8988T (cell line): ENCODE measurements at regions not wholly inside any gene's neighbourhood (a gene's known extent, or its start where the extent isn't known, plus 50 kb on each side); places are given as distances from the start of the nearest gene placed in this dataset.
"Not testable (repeated sequence)": the region's sequence is repeated elsewhere in the genome, so short reads cannot be mapped to it uniquely, and the experiment has no call there.

Experiments
- DNase-seq: peaks from one replicate; pipeline ENCODE4 v3.0.0; 2011

DNA sequence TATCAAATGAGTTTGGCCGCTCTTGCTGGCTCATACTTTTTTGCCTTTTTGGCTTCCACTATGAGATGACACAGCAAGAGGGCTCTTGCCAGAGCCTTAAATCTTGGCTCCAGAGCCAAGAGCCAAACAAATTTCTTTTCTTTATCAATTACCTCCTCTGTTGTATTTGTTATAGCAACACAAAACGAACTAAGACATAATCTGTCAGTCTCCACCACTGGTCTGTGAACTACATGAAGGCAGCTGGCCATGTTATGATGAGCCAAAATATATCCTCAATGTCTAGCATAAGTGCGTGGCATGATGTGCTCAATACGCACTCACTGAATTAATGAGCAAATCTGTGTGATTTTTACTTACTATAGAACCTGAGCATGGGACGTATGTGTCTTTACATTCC is 220.0 kb upstream of the ZNF217 start:
- DNase-seq, result no peak

DNA sequence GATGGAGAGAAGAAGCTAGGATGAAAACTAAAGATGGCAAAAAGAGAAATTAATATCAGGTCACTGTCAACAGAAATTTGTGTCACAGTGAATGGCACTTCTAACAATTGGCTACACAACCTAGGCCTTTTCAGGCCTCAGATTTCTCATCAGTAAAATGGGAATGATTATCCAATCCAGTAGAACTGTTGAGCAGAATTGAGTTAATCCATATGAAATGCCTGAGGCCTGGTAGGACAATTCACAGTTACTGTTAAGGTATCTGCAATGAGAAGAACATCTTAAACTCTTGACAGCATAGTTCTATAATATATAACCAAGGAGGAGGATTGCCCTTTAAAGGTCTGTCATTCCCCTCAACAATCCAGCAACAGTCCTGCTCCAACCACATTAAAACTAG is 217.9 kb upstream of the ZNF217 start:
- no peak for DNase-seq

GRCh38 chr20:53810661-53811355 is 217.2 kb upstream of the ZNF217 start:
- DNase-seq, result no peak

GRCh38 chr20:53809728-53810365 is 216.2 kb upstream of the ZNF217 start:
- DNase-seq, result no peak

DNA sequence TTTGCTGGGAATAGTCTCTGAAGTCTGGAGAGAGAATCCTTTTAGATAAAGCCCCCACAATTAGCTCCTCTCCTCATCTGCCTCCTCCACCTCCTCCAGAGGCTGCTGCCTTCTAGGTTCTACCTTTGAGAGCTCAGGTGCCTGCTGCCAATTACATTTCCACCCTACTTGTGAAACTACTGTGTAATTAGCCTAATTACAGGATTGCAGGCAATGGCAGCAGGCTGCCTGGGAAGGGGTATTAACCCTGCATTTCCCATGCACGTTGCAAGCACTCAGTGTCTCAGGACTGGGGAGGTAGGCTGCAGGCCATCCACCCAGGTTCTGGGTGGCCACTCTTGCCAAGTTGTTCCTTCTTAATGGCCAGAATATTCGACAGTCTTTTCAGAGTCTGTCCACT is 215.6 kb upstream of the ZNF217 start:
- no peak for DNase-seq

GRCh38 chr20:53808733-53809132 is 215.1 kb upstream of the ZNF217 start:
- no peak for DNase-seq

DNA sequence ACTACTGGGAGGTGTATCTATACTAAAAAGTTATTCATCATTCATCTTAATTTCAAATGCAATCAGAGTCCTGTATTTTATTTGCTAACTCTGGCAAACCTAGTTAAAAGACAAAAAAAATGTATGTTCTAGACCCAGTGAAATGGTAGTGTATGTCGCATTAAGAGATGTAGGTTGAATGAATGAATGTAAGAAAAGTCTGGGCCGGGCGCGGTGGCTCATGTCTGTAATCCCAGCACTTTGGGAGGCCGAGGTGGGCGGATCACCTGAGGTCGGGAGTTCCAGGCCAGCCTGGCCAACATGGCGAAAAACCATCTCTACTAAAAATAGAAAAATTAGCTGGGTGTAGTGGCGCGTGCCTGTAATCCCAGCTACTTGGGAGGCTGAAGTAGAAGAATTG is 214.7 kb upstream of the ZNF217 start:
- DNase-seq, result not testable (repeated sequence)

DNA sequence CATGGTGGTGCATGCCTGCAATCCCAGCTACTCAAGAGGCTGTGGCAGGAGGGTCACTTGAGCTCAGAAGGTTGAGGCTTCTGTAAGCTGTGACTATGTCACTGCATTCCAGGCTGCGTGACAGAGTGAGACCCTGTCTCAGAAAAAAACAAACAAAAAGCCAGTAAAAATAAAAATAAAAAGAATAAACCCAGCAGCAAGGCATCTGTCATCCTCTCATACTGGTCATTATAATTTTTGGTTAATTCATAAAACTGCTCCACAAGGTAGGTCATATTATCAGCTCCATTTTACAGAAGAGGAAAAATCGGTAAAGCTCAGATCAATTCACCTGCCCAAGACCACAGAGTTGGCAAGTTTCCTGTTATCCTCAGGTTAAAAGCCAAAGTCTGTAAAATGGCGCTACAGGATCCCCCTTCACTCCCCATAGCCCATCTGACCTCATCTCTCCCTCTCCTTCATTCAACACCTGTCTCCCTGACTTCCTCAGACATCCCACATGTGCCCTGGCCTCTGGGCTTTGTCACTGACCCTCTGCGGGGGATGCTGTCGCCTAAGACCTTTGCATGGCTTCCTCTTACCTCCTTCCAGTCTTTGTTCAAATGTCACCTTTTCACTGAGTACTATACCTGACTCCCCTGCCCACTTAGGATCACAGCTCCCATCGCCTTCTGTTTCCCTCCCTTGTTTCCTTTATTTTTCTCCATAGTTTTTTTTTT is 213.2 kb upstream of the ZNF217 start:
- DNase-seq, result no peak

GRCh38 chr20:53805895-53806384 is 212.3 kb upstream of the ZNF217 start:
- peak; percentile 51 for DNase-seq

- DNase-seq, result no peak
These were observed 211.6 kb upstream of the ZNF217 start for GRCh38 chr20:53804920-53805894.

DNA sequence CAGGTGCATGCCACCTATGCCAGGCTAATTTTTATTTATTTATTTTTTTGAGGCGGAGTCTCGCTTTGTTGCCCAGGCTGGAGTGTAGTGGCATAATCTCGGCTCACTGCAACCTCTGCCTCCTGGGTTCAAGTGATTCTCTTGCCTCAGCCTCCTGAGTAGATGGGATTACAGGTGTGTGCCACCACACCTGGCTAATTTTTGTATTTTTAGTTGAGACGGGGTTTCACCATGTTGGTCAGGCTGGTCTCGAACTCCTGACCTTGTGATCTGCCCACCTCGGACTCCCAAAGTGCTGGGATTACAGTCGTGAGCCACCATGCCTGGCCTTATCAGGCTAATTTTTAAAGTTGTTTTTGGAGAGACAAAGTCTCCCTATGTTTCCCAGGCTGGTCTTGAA is 210.7 kb upstream of the ZNF217 start:
- DNase-seq, result not testable (repeated sequence)

DNA sequence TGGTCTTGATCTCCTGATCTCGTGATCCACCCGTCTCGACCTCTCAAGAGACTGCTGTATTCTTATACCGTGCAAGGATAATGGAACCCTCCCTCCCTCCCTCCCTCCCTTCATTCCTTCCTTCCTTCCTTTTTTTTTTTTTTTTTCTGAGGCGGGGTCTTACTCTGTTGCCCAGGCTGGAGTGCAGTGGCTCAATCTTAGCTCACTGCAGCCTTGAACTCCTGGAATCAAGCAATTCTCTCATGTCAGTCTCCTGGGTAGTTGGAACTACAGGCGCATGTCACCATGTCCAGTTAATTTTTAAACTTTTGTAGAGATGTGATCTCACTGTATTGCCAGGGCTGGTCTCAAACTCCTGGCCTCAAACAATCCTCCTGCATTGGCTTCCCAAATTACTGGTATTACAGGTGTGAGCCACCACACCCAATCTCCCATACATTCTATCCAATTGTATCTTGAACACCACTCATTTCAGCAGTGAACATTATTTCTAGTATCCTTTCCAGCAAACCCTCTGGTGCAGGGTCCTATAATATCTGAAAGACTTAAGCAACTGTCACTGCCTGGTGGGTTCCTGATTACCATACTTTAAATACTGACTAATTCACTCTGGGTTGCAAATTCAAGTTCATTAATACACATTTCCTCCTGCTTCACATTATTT is 210.0 kb upstream of the ZNF217 start:
- no peak for DNase-seq

DNA sequence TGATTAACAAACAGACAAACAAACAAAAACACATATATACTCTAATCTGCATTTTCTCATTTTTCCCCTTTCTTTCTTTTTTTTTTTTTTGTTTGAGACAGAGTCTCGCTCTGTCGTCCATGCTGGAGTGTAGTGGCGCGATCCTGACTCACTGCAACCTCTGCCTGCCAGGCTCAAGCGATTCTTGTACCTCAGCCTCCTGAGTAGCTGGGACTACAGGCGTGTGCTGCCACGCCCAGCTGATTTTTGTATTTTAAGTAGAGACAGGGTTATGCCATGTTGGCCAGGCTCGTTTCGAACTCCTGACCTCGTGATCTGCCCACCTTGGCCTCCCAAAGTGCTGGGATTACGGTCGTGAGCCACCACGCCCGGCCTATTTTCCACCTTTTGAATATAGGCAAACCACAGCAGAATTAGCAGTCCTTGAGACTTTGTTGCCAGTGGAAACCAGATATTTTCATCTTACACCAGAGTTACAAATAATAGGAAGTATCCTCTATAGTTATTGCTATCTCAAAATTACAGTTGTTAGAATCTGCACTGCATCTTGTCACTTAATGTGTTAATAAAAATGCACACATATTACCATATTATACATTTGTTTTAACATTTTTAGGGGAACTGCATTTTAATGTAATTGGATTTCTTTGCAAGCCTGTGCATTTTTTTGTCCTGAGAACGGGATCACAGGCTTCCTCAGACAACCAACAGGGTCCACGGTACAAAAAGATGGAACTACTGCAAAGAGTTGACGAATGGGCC is 208.2 kb upstream of the ZNF217 start:
- no peak for DNase-seq

DNA sequence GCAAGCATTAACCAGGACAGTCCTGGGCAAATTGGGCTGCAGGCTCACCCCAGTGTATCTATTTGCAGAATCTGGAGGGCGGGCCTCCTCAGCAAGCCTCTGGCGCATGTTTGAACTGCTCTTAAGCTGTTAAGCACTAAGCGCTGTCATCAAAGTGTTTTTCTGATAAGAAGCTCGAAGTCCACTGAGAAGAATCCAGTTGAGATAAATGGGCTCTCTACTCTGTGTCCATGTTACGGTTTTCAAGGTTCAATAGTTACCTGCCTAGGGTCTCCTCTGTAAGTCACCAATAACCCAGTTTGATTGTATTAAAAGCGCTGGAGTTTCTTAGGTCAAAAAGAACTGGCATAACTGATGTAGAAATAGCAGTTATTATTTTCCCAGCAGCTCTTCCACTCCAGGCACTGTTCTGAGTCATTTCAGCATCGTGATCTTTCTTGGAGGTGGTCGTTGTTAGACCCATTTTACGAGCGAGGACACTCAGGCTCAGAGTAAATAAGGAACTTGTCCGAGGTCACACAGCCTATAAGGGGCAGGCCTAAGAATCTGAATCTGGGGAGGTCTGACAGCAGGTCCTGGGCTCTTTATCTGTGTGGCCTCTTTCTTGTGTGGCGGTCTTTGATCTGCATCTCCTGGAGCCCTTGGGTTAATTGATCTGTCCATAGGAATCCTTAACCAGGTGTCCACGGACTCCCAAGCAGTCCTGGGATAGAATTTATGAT is 207.4 kb upstream of the ZNF217 start:
- no peak for DNase-seq

GRCh38 chr20:53800418-53800817 is 206.8 kb upstream of the ZNF217 start:
- DNase-seq, result no peak

- no peak for DNase-seq
These were observed 203.4 kb upstream of the ZNF217 start for GRCh38 chr20:53797085-53797484.

- no peak for DNase-seq
These were observed 201.5 kb upstream of the ZNF217 start for GRCh38 chr20:53795170-53795569.

DNA sequence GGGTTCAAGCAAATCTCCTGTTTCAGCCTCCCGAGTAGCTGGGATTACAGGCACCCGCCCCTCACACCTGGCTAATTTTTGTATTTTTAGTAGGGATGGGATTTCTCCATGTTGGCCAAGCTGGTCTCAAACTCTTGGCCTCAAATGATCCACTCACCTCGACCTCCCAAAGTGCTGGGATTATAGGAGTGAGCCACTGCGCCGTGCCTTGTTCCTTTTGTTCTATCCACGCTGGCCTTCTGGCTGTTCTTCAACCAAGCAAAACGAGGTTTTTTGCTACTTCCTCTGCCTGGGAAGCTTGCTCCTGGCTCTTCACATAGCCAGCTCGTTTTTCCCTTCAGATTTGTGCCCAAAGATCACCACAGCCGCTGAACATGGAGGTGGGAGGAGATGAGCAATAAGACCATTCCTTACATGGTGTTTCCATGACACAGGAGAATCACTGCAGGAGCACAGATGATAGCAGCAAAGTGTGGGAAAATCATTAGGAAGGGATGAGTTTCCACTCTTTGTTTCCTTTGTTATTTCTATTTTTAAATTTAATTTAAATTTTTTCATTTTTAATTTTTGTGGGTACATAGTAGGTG is 201.0 kb upstream of the ZNF217 start:
- DNase-seq, result no peak

DNA sequence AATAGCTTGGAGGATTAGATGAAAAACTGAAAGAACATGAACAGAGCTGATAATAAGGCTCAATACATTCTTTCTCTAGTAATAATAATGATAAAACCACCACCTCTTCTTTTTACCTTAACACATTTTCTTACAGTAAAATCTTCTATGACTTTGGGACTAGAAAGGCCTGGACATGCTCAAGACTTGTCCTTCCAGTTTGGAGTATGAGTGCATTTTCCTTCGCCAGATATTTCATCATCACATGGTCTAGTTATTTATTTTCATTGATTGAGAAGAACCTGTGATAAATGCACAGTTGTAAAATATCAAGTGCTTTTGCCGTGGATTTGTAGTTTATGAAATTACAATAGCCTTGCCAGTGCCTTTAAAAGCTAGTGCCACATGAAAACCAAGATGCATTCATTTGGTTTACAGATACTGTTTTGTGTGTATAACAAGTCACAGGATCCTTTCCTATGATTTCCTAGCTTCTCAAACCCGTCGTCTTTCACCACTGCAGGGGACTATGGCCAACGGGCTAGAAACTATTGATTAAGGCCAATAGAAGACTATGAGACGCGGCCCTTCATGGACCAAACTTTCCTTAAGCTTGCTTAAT is 200.2 kb upstream of the ZNF217 start:
- no peak for DNase-seq
